ENCODE measurements at regions not wholly inside any gene's neighbourhood (a gene's known extent, or its start where the extent isn't known, plus 50 kb on each side); places are given as distances from the start of the nearest gene placed in this dataset.

GRCh38 chr21:32135401-32136363 lies 143.2 kb downstream of the MIS18A start:
- no peak overlapping the region for H3K9ac ChIP-seq
- no peak overlapping the region; the same call in 1 of the 2 replicates for H3K27ac ChIP-seq
- DNase-seq = peak; percentile 72
- no peaks in the 10 kb centered on the region for H3K9me2 ChIP-seq (ENCODE audit: insufficient read depth)
- no peaks in the 10 kb centered on the region for H3K9me3 ChIP-seq (ENCODE audit: low read depth)
- H2AFZ ChIP-seq = peak overlapping the region; percentile 18; the same call in 1 of the 2 replicates
- in situ Hi-C loops (cut with MboI) = no loop called here
- H3K4me3 ChIP-seq = peak overlapping the region; percentile 43
- TF ChIP-seq EZH2 (IDR thresholded peaks at IDR 0.05; ENCODE audit: insufficient read depth, poor library complexity, severe bottlenecking) = no peak
- TF ChIP-seq EZH2phosphoT487 (IDR thresholded peaks at IDR 0.05; ENCODE audit: insufficient read depth, low read depth) = no peak
- H3K4me1 ChIP-seq (ENCODE audit: insufficient read depth) = peaks cover 17% of the 10 kb centered on the region
- H3K4me2 ChIP-seq (ENCODE audit: unreplicated experiment) = peak overlapping the region; percentile 73
- H4K20me1 ChIP-seq (ENCODE audit: insufficient read depth) = no peaks in the 10 kb centered on the region
- no peaks in the 10 kb centered on the region for H3K27me3 ChIP-seq (replicated peaks; ENCODE audit: insufficient read depth)
- 0 out of 2 replicates have a peak, but pooled peaks cover 3% of the 10 kb centered on the region for H3F3A ChIP-seq (ENCODE audit: insufficient read depth)
- 4 to 6% methylated on average over 16 of the region's 16 CpGs for WGBS, 2 experiments (ENCODE audit: low coverage in 1 of 2, low lambda C conversion rate in 2 of 2, missing lambda C conversion rate in 2 of 2)
- H3K79me2 ChIP-seq (ENCODE audit: insufficient read depth) = no peaks in the 10 kb centered on the region
- H3K36me3 ChIP-seq (ENCODE audit: low read depth) = no peaks in the 10 kb centered on the region

- H3K4me3 ChIP-seq = no peak overlapping the region
- H3K79me2 ChIP-seq (ENCODE audit: insufficient read depth) = no peaks in the 10 kb centered on the region
- no peaks in the 10 kb centered on the region for H4K20me1 ChIP-seq (ENCODE audit: insufficient read depth)
- DNase-seq = no peak
- no peak overlapping the region for H3K27ac ChIP-seq
- H2AFZ ChIP-seq = no peak overlapping the region
- TF ChIP-seq EZH2 (IDR thresholded peaks at IDR 0.05; ENCODE audit: insufficient read depth, poor library complexity, severe bottlenecking) (no peak), EZH2phosphoT487 (IDR thresholded peaks at IDR 0.05; ENCODE audit: insufficient read depth, low read depth) (no peak)
- no peak overlapping the region for H3K9ac ChIP-seq
- no peak overlapping the region for H3K4me2 ChIP-seq (ENCODE audit: unreplicated experiment)
- H3K9me2 ChIP-seq (ENCODE audit: insufficient read depth) = no peaks in the 10 kb centered on the region
- no peaks in the 10 kb centered on the region for H3K9me3 ChIP-seq (ENCODE audit: low read depth)
- 38 to 40% methylated on average over 11 of the region's 11 CpGs for WGBS, 2 experiments (ENCODE audit: low coverage in 1 of 2, low lambda C conversion rate in 2 of 2, missing lambda C conversion rate in 2 of 2)
- H3K4me1 ChIP-seq (ENCODE audit: insufficient read depth) = peaks cover 17% of the 10 kb centered on the region
- 0 out of 2 replicates have a peak, but pooled peaks cover 3% of the 10 kb centered on the region for H3F3A ChIP-seq (ENCODE audit: insufficient read depth)
- in situ Hi-C loops (cut with MboI) = no loop called here
- no peaks in the 10 kb centered on the region for H3K36me3 ChIP-seq (ENCODE audit: low read depth)
- no peaks in the 10 kb centered on the region for H3K27me3 ChIP-seq (replicated peaks; ENCODE audit: insufficient read depth)
These were observed 144.3 kb downstream of the MIS18A start for GRCh38 chr21:32134441-32135130.

GRCh38 chr21:32132881-32133280 lies 146.0 kb downstream of the MIS18A start:
- H3K27ac ChIP-seq = no peak overlapping the region
- no peaks in the 10 kb centered on the region for H3K9me2 ChIP-seq (ENCODE audit: insufficient read depth)
- in situ Hi-C loops (cut with MboI) = no loop called here
- no peaks in the 10 kb centered on the region for H3K36me3 ChIP-seq (ENCODE audit: low read depth)
- no peaks in the 10 kb centered on the region for H3K79me2 ChIP-seq (ENCODE audit: insufficient read depth)
- H2AFZ ChIP-seq = no peak overlapping the region
- WGBS, 2 experiments (ENCODE audit: low coverage in 1 of 2, low lambda C conversion rate in 2 of 2, missing lambda C conversion rate in 2 of 2) = 80 to 85% methylated on average over 2 of the region's 2 CpGs
- no peak for TF ChIP-seq EZH2 (IDR thresholded peaks at IDR 0.05; ENCODE audit: insufficient read depth, poor library complexity, severe bottlenecking)
- no peak for TF ChIP-seq EZH2phosphoT487 (IDR thresholded peaks at IDR 0.05; ENCODE audit: insufficient read depth, low read depth)
- H3K4me2 ChIP-seq (ENCODE audit: unreplicated experiment) = no peak overlapping the region
- no peaks in the 10 kb centered on the region for H3K27me3 ChIP-seq (replicated peaks; ENCODE audit: insufficient read depth)
- no peak overlapping the region for H3K4me3 ChIP-seq
- no peak overlapping the region for H3K9ac ChIP-seq
- H4K20me1 ChIP-seq (ENCODE audit: insufficient read depth) = no peaks in the 10 kb centered on the region
- H3F3A ChIP-seq (ENCODE audit: insufficient read depth) = 0 out of 2 replicates have a peak, but pooled peaks cover 3% of the 10 kb centered on the region
- H3K9me3 ChIP-seq (ENCODE audit: low read depth) = no peaks in the 10 kb centered on the region
- DNase-seq = no peak
- H3K4me1 ChIP-seq (ENCODE audit: insufficient read depth) = peaks cover 17% of the 10 kb centered on the region

- in situ Hi-C loops (cut with MboI) = no loop called here
These were observed 146.4 kb downstream of the MIS18A start for GRCh38 chr21:32132409-32132808.

More at GRCh38 chr21:32132409-32132808, 146.4 kb downstream of the MIS18A start:
- H3K4me3 ChIP-seq = no peak overlapping the region
- no peak overlapping the region for H3K9ac ChIP-seq
- no peak overlapping the region for H2AFZ ChIP-seq
- no peaks in the 10 kb centered on the region for H4K20me1 ChIP-seq (ENCODE audit: insufficient read depth)
- 62 to 64% methylated on average over 3 of the region's 3 CpGs for WGBS, 2 experiments (ENCODE audit: low coverage in 1 of 2, low lambda C conversion rate in 2 of 2, missing lambda C conversion rate in 2 of 2)
- no peak for DNase-seq
- H3K9me2 ChIP-seq (ENCODE audit: insufficient read depth) = no peaks in the 10 kb centered on the region
- no peaks in the 10 kb centered on the region for H3K79me2 ChIP-seq (ENCODE audit: insufficient read depth)
- H3K36me3 ChIP-seq (ENCODE audit: low read depth) = no peaks in the 10 kb centered on the region
- peaks cover 17% of the 10 kb centered on the region for H3K4me1 ChIP-seq (ENCODE audit: insufficient read depth)
- no peak for TF ChIP-seq EZH2 (IDR thresholded peaks at IDR 0.05; ENCODE audit: insufficient read depth, poor library complexity, severe bottlenecking)
- TF ChIP-seq EZH2phosphoT487 (IDR thresholded peaks at IDR 0.05; ENCODE audit: insufficient read depth, low read depth) = no peak
- H3F3A ChIP-seq (ENCODE audit: insufficient read depth) = 0 out of 2 replicates have a peak, but pooled peaks cover 3% of the 10 kb centered on the region
- no peaks in the 10 kb centered on the region for H3K27me3 ChIP-seq (replicated peaks; ENCODE audit: insufficient read depth)
- no peak overlapping the region for H3K27ac ChIP-seq
- H3K4me2 ChIP-seq (ENCODE audit: unreplicated experiment) = no peak overlapping the region
- no peaks in the 10 kb centered on the region for H3K9me3 ChIP-seq (ENCODE audit: low read depth)
